NCI-H345 (cell line): ENCODE measurements at regions not wholly inside any gene's neighbourhood (a gene's known extent, or its start where the extent isn't known, plus 50 kb on each side); places are given as distances from the start of the nearest gene placed in this dataset.
"Not testable (repeated sequence)": the region's sequence is repeated elsewhere in the genome, so short reads cannot be mapped to it uniquely, and the experiment has no call there.

ENCODE experiments used
- DNase-seq: peaks from one replicate; lab custom pipeline; 2025; lab: John Stamatoyannopoulos, UW

DNA sequence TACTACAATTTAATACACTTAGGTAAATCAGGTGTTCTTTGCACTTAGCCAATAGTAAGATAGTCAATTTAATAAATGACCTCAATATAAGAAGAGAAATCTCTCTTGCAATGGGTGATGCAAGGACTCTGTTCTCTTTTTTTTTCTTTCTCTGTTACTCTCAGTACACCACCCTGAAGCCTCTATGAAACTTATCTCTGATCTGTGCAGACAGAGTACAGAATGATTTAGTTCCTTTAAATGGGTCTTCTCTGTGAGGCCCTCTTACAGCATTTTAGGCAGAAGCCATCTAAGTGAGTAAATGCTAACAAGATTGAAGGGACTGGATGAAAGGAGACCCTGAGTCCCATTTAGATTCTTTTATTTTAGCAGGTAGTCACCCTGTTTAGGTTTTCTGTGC, 312.8 kb downstream of the RFPL4B start:
- no peak for DNase-seq

- DNase-seq = no peak
These were observed 313.5 kb downstream of the RFPL4B start for GRCh38 chr6:112660626-112661025.

- no peak for DNase-seq
These were observed 316.6 kb downstream of the RFPL4B start for GRCh38 chr6:112663698-112664097.

DNA sequence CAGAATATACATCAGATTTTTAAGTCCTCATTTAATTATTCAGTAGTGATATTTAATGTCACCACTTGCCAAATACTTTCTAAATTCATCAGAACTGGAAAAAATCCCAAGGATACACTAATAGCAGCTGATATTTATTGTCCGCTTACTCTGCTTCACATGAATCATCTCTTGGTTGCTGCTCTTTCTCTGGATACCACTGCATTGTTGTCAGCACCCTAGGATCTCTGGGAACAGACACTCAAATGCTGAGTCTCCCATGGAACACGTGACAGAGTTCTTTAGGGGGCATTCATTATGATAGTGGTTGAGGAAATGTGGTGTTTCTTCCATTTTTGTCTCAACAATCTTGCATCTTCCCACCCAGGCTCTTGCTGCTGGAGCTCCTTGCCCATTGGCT, 318.0 kb downstream of the RFPL4B start:
- DNase-seq = no peak

GRCh38 chr6:112665815-112666214, 318.7 kb downstream of the RFPL4B start:
- no peak for DNase-seq

DNA sequence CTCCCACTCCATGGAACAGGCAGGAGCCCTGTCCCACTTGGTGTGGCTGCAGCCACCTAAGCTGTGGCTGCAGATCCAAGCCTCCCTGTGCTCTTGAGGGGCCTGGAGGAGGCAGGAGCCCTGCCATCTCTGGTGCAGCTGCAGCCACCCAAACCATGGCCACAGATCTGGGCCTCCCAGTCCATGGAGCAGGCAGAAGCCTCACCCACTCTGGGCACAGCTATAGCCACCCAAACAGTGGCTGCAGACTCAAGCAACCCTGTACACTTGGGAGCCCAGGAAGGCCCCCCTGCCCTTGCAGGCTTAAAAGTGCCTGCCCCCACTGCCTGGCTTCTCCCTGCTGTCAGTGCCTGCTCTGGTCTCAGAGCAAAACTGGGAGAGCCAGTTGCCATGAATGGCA, 320.3 kb downstream of the RFPL4B start:
- no peak for DNase-seq

DNA sequence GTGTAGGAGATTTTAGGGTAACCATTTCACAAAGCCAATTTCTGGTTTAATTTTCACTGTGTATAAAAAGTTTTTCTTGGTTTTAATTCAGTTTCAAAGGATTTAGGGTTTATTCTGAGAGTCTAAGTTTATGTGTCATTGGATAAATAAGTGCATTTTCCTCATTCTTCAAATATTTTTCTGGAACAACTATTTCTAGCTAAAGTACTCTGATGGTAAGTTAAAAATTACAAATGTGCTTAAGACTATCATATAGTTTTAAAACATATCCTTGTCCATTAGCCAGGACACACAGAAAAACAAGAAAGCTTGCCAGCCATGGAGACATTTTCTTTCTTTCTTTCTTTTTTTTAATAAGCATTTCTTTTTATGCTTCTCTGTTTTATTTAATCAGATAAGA, 333.0 kb downstream of the RFPL4B start:
- no peak for DNase-seq

- DNase-seq = no peak
These were observed 334.9 kb downstream of the RFPL4B start for GRCh38 chr6:112682071-112682470.

GRCh38 chr6:112683106-112683505, 336.0 kb downstream of the RFPL4B start:
- no peak for DNase-seq

GRCh38 chr6:112683926-112684325, 336.8 kb downstream of the RFPL4B start:
- DNase-seq = no peak

DNA sequence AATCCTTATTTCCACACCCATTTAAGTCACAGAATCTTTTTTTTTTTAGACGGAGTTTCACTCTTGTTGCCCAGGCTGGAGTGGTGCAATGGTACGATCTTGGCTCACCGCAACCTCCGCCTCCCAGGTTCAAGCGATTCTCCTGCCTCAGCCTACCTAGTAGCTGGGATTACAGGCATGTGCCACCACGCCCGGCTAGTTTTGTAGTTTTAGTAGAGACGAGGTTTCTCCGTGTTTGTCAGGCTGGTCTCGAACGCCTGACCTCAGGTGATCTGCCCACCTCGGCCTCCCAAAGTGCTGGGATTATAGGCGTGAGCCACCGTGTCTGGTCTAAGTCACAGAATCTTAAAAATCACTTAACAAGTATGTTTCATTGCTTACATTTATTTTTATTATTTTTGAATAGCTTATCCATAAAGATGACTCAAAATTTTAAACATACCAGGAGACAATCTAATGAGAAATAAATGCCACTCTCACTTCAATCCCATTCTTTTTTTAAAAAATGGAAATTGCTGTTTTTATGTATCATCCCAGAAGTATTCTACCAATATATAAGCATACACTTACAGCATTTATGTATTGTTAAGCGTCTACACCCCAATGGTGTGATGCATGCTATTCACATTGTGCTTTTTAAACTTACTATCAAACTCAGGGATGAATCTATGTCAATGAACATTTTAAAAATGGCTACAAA, 338.5 kb downstream of the RFPL4B start:
- not testable (repeated sequence) for DNase-seq

DNA sequence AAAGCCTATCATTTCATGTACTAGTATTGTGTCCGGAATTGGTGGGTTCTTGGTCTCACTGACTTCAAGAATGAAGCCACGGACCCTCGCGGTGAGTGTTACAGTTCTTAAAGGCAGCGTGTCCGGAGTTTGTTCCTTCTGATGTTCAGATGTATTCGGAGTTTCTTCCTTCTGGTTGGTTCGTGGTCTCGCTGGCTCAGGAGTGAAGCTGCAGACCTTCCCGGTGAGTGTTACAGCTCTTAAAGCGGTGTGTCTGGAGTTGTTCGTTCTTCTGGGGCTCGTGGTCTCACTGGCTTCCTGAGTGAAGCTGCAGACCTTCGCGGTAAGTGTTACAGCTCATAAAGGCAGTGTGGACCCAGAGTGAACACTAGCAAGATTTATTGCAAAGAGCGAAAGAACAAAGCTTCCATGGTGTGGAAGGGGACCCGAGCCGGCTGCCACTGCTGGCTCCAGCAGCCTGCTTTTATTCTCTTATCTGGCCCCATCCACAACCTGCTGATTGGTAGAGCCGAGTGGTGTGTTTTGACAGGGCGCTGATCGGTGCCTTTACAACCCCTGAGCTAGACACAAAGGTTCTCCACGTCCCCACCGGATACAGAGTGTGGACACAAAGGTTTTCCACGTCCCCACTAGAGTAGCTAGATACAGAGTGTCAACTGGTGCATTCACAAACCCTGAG, 341.5 kb downstream of the RFPL4B start:
- not testable (repeated sequence) for DNase-seq

- DNase-seq = not testable (repeated sequence)
These were observed 342.2 kb downstream of the RFPL4B start for GRCh38 chr6:112689183-112689858.

DNA sequence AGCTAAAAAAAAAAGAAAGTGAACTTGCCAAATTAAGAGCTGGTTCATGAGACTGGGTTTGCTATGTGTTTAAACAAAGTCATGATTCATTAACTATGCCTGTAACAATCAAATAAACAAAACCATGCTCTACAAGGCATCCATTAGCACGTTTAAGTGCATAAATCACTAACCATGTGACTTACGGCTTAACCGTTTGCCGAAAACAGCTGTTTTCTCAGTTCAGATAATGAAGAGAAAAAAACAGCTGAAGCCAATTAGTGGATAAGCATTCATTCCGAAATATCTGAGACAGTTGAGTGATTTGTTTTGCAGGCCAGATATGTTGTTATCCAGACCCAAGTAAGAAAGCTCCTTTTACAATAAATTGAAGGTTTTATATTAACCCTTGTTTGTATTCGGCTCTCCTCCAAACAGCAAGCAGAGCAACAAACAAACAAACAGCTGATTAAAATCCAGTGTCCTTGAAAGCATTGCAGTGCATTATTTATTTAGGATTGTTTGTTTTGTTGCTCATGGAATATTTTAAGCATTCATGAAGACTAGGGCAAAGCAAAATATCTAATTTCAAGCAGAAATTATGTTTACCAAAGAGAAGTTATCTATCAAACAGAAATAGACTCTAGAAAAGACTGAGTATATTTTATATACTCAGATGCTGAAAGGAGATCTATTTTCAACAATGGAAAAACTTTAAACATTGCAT, 343.5 kb downstream of the RFPL4B start:
- no peak for DNase-seq

DNA sequence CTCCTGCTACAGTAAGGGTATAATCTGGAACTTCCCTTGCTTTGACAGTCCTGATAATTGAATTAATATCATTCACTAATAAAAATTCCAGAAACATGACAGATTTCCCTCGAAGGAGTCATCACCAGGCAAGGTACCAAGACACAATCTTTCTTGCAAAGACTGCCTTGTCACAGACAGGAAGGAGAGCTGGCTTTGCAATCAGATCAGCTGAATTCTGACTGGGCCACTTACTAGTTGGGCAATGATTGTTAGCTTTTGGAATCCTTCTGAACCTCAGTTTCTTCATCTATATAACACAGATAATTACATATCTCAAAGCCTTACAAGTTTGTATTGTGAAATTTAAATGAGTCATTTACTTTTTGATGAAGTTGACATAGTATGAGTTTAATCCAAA, 344.2 kb downstream of the RFPL4B start:
- no peak for DNase-seq

DNA sequence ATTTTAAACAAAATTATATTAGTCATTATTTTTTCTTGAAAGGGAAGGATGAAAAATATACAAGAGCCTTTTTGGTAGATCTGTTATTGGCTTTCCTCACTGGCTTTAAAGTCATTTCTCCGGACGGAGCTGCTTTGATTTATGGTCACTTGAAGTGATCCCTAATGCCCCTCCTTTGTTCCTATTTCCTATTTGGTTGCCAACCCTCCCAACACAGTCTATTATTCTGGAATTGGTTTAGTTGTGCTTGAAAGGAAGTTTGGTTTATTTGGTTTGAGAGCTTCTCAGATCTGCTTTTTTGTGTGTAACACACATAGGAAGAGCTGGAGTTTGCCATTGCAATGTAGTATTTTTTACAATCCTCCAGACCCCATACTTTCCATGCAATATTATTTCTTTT, 347.9 kb downstream of the RFPL4B start:
- no peak for DNase-seq

DNA sequence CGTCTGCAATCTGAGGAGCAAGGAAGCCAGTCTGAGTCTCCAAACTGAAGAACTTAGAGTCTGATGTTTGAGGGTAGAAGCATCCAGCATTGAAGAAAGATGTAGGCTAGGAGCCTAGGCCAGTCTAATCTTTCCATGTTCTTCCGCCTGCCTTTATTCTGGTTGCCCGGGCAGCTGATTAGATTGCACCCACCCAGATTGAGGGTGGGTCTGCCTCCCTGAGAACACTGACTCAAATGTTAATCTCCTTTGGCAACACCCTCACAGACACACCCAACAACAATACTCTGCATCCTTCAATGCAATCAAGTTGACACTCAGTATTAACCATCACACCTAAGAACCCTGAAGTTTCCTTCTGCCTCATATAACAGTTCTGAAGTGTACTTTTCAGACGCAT, 350.1 kb downstream of the RFPL4B start:
- DNase-seq = no peak

- DNase-seq = no peak
These were observed 354.1 kb downstream of the RFPL4B start for GRCh38 chr6:112701201-112701600.

- DNase-seq = no peak
These were observed 363.6 kb downstream of the RFPL4B start for GRCh38 chr6:112710710-112711109.

DNA sequence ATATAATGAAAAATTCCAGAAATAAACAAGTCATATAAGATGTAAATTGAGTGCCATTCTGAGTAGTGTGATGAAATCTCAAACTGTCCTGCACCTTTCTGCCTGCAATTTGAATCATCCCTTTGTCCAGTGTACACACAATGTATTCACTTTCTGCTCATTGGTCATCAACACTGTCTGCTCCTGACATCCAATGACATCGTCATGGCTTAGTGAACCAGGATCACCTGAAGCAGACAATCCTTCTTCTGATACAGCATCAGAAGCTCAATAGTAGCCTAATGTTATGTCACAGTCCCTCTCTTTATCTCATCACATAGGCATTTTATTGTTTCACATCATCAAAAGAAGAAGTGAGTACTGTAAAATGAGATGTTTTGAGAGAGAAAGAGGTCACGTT, 366.3 kb downstream of the RFPL4B start:
- no peak for DNase-seq

GRCh38 chr6:112717401-112717800, 370.3 kb downstream of the RFPL4B start:
- no peak for DNase-seq

DNA sequence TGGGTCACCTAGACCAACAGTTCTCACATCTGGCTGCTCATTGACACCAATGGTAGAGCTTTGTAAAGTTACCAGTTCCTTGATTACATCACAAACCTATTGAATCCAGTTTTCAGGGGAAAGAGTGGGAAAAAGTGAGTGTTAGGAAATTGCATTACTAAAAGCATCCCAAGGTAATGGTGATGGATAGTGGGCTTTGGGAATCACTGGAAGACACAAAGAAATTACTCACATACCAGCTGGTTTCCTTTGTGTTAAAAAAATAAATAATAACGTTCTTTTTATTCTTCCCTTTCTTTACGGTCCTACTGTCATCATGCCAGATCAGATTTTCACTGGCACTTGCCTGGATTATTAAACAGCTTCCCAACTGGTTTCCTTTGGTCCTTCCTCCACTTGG, 370.7 kb downstream of the RFPL4B start:
- no peak for DNase-seq
